NCI-H2227 treated with DMSO at 0.1 percent for 48 hours (cell line): ENCODE measurements at regions not wholly inside any gene's neighbourhood (a gene's known extent, or its start where the extent isn't known, plus 50 kb on each side); places are given as distances from the start of the nearest gene placed in this dataset.

Experiments
- DNase-seq: peaks from one replicate; lab custom pipeline; 2025; lab: John Stamatoyannopoulos, UW

GRCh38 chr5:125505115-125505514 is 758.7 kb upstream of the ZNF608 start:
- no peak for DNase-seq

GRCh38 chr5:125506124-125506523 is 759.7 kb upstream of the ZNF608 start:
- no peak for DNase-seq

- no peak for DNase-seq
These were observed 761.8 kb upstream of the ZNF608 start for GRCh38 chr5:125508225-125508624.

- no peak for DNase-seq
These were observed 764.2 kb upstream of the ZNF608 start for GRCh38 chr5:125510651-125511050.

DNA sequence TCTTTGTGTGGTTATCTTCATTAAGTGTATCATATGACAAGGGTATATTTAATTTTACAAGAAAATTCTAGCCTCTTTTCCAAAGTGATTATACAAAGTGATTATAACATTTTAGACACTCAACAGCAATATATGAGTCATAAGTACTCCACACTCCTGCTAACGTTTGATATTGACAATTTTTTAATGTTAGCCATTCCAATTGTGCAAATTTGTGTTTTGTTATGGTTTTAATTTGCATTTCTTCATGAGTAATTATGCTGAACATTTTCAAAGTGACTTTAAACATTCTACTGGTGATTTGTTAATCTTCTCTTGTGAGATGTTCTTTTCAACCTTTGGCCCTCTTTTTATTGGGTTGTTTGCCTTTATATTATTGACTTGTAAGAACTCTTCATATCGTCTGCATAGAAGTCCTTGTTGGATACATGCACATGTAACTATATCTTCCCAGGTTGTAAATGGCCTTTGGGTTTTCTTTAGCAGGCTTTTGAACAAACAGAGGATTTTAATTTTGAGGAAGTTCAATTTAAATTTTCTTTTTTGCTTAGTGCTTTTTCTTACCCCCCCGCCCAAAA is 771.6 kb upstream of the ZNF608 start:
- DNase-seq = no peak

DNA sequence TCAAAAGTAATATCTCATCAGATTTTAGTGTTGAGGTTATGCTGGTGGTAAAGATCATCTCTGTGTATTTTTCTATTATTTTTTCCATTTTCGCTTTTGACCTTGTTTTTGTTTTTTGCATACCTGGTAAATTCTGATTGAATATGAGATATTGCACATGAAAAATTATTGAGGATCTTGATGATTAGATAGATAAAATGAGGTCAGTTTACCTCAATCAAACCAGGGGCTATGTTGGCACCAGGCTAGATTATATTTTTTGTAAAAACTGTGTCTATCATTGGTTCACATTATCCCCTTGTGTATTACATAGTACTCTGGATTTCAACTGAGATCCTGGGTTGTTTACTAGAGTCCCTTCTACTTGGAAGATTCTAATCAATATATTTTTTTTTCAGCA is 774.9 kb upstream of the ZNF608 start:
- DNase-seq = no peak

DNA sequence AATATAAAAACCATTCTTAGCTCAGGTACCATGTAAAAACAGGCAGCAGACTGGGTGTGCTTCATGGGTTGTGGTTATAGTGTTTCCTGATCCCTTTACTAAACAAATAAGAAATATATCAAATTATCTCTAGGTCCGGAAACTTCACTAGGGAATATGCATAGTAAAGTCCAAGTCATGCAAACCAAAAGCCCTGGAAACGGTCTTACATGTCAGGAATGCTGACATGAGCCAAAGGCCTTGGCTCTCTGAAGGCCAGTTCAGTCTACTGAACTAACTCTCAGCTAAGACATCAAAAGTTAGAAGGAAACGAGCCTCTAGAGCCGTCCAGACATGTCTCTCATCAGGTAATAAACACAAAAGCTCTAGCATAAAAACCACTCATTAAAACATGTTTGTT is 778.9 kb upstream of the ZNF608 start:
- DNase-seq = no peak

GRCh38 chr5:125526966-125527365 is 780.5 kb upstream of the ZNF608 start:
- no peak for DNase-seq

- DNase-seq = no peak
These were observed 782.4 kb upstream of the ZNF608 start for GRCh38 chr5:125528881-125529280.

DNA sequence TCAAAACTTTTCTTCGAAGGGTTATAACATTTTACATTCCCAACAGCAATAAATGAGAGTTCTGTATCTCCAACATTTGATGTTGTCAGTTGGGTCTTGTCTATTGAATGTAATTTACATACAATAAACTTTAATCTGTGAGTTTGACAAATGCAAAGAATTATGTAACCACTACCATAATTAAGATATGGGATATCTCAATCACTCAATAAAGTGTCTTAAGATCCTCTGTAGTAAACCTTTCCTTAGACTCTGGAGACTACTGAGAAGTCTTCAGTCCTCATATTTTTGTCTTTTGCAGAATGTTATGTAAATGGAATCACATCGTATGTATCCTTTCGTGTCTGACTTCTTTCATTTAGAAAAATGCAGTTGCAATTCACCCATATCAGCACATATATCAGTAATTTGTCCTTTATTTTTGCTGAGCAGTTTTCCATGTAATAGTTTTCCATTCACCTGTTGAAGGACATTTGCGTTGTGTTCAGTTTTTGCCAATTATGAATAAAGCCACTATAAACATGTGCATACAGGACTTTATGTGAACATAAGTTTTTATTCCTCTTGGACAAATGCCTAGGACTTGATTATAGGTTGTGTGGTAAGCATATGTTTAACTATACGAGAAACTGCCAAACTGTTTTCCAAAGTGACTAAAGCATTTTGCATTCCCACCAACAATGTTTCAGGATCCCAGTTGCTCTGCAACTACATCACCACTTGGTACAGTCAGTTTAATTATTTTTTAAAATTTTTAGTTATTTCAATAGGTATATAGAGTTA is 784.6 kb upstream of the ZNF608 start:
- no peak for DNase-seq

GRCh38 chr5:125536095-125536494 is 789.7 kb upstream of the ZNF608 start:
- DNase-seq = no peak

- no peak for DNase-seq
These were observed 790.1 kb upstream of the ZNF608 start for GRCh38 chr5:125536582-125536981.

- DNase-seq = no peak
These were observed 791.2 kb upstream of the ZNF608 start for GRCh38 chr5:125537661-125538060.

DNA sequence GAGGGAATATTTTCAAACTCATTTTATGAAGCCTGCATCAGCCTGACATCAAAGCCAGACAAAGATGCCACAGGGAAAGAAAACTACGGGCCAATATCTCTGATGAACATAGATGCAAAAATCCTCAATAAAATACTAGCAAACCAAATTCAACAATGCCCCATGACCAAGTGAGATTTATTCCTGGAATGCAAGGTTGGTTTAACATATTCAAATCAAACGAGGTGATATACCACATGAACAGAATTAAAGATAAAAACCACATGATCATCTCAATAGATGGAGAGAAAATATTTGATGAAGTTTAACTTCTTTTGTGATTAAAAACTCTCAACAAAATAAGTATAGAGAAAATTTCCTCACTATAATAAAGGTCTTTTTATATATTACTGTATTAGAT is 792.0 kb upstream of the ZNF608 start:
- no peak for DNase-seq

- no peak for DNase-seq
These were observed 794.6 kb upstream of the ZNF608 start for GRCh38 chr5:125541085-125541484.

GRCh38 chr5:125549322-125549911 is 803.0 kb upstream of the ZNF608 start:
- no peak for DNase-seq

- DNase-seq = no peak
These were observed 803.8 kb upstream of the ZNF608 start for GRCh38 chr5:125550274-125550673.

DNA sequence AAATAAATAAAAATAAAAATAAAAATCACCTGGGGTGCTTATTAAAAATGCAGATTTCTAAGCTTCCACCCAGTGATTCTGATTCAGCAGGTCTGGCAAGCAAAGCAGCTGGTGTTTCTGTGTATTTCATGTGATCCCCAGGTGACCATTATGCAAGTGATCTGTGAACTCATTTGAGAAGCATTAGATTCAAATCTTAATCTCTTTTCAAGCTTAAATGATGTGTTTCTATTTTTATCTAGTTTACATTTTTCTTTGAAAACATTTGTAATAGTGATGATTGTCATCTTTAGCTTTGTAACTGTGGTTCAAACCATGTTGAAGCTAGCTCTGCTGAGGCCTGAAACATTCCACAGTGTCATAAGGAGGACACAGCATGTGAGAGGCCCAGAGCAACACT is 804.8 kb upstream of the ZNF608 start:
- no peak for DNase-seq

DNA sequence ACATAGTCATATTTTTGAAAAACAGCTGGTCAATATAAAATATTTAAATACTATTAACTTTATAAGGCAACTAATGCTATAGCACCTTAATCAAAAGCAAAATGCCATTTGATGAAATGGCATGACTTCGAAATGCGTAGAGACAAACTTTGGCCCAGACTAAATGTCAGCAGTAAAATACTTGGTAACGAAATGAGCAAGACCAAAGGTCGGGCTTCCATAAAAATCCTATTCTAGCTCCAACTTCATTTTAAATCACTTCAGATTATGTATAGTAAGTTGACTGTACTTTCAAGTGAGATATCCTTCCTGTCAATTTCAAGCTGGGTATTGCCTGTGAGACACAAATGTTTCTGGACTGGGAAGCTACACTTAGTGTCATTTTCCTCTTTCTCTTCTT is 805.4 kb upstream of the ZNF608 start:
- no peak for DNase-seq

DNA sequence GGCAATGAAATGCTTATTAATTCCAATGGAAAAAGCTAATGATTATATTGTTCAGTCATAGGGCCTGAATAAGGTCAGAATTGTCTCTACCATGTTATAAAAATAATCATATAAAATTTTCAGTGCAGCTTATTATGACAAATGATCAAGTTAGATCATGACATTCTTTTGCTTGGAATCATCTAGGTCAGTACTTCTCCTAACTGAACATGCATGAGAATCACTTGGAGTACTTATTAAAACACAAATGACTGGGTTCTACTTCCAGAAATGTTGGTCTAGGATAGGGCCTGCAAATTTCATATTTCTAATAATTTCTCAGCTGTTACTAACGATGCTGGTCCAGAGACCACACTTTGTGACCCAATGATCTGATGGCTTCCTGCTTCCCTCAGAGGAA is 806.0 kb upstream of the ZNF608 start:
- DNase-seq = no peak

GRCh38 chr5:125554355-125554754 is 807.9 kb upstream of the ZNF608 start:
- DNase-seq = no peak

DNA sequence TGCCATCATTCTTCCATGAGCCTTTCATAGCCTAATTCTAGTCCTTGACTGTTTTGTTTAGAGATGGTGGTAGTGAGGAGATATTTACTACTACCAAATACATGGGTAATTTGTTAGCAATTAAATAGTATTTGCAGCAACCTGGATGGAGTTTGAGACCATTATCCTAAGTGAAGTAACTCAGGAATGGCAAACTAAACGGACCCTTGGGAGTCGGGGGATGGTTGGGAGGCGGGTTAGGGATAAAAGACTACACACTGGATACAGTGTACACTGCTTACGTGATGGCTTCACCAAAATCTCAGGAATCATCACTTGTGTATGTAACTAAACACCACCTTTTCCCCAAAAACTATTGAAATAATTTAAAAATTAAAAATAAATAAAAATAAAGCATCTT is 809.2 kb upstream of the ZNF608 start:
- DNase-seq = no peak

- DNase-seq = no peak
These were observed 811.6 kb upstream of the ZNF608 start for GRCh38 chr5:125558016-125558415.

DNA sequence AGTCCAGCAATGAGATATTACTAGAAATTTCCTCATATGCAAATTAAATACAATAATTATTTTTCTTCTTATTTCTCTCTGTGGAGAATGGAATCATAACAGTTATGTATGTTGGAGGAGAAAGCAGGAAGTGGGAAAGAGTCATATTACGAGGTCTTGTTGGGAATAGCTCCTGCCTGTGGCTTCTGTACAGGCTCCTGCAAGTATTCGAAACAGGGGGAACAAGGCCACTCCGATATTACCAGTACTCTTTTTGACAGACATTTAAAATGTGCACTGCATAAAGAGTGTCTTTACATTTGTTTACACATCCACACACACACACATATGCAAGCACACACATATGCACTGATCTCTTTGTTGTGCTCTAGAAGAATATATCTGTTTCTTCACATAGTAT is 812.0 kb upstream of the ZNF608 start:
- DNase-seq = no peak
